ENCODE measurements at regions not wholly inside any gene's neighbourhood (a gene's known extent, or its start where the extent isn't known, plus 50 kb on each side); places are given as distances from the start of the nearest gene placed in this dataset.

DNA sequence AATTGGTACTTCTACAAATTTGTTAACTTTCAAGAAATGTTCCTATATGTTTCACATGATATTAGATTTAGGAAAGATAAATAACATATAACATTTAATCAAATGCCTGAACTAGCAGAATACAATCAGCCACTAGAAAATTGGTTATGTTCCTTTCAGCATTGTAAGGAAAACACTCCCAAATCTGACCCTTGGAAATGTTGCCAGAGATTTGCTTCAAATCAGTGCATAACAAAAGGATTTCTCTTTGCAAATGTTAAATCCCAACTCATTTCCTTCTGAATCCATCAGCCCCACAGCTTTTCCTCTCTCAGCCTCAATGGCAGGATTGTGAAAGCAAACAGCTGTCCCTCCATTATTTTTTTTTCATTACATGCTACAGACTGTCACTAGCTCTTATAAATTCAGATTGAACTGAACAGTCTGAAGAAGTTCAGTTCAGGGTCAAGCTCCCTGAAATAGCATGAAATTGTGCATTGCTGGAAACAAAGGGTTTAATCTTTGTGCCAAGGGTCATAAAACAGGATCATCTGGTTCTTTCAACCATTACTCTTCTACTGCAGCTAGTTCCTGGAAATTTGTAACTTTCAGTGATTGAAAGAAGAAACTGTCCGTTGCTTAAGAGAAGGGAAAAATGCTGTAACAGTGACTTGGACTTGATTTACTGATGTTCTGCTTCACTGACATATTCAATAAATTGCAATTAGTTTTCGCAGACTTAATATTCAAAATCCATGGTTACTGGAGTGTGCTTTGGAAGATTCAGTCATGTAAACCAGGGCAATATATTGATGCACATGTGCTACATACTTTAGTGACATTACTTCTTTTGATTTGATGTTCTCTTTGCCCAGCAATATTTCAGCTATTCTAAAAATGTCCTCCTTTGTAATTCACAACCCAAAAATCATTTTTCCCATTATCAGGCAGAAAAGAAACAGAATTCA, 246.4 kb downstream of the RPL10L start:
- TF ChIP-seq, protein P1, sequence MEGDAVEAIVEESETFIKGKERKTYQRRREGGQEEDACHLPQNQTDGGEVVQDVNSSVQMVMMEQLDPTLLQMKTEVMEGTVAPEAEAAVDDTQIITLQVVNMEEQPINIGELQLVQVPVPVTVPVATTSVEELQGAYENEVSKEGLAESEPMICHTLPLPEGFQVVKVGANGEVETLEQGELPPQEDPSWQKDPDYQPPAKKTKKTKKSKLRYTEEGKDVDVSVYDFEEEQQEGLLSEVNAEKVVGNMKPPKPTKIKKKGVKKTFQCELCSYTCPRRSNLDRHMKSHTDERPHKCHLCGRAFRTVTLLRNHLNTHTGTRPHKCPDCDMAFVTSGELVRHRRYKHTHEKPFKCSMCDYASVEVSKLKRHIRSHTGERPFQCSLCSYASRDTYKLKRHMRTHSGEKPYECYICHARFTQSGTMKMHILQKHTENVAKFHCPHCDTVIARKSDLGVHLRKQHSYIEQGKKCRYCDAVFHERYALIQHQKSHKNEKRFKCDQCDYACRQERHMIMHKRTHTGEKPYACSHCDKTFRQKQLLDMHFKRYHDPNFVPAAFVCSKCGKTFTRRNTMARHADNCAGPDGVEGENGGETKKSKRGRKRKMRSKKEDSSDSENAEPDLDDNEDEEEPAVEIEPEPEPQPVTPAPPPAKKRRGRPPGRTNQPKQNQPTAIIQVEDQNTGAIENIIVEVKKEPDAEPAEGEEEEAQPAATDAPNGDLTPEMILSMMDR (IDR thresholded peaks at IDR 0.05; ENCODE audit: low read depth, low read length, poor library complexity, severe bottlenecking) = no peak
- no peak for TF ChIP-seq EZH2phosphoT487 (IDR thresholded peaks at IDR 0.05; ENCODE audit: borderline replicate concordance, low read length)
